IPS DF 6.9 (cell line): ENCODE measurements at regions not wholly inside any gene's neighbourhood (a gene's known extent, or its start where the extent isn't known, plus 50 kb on each side); places are given as distances from the start of the nearest gene placed in this dataset.

ENCODE experiments used
- DNase-seq: peaks from one replicate; pipeline ENCODE4 v3.0.0-alpha.2; 2013; ENCODE audit warnings: low read depth, low spot score
- H3K27ac ChIP-seq: one replicate; pipeline ENCODE4 v1.5.1; 2013; ENCODE audit warnings: low read length, control low read depth
- H3K27me3 ChIP-seq: 2 replicates; pipeline ENCODE4 v1.6.1; 2013; ENCODE audit warnings: mild to moderate bottlenecking, low read length; ENCODE audit not compliant: control insufficient read depth, insufficient read depth
- H3K36me3 ChIP-seq: 2 replicates; pipeline ENCODE4 v1.6.1; 2013; ENCODE audit warnings: low read length; ENCODE audit not compliant: control insufficient read depth, insufficient read depth
- H3K4me1 ChIP-seq: 2 replicates; pipeline ENCODE4 v1.6.1; 2013; ENCODE audit warnings: low read length; ENCODE audit not compliant: control insufficient read depth, insufficient read depth
- H3K4me3 ChIP-seq: 2 replicates; pipeline ENCODE4 v1.5.1; 2013; ENCODE audit warnings: mild to moderate bottlenecking, low read length
- H3K9me3 ChIP-seq: 2 replicates; pipeline ENCODE4 v1.6.1; 2013; ENCODE audit warnings: low read length, inconsistent platforms; ENCODE audit not compliant: control insufficient read depth, insufficient read depth
- WGBS: extraction: QIAGEN DNeasy Blood & Tissue Kit; methylation state at CpG from one replicate; pipeline ENCODE4 v1.1.7; 2013; ENCODE audit warnings: mixed read lengths, missing lambda C conversion rate; ENCODE audit not compliant: insufficient read length, insufficient coverage; 5-methylcytosine and 5-hydroxymethylcytosine counted together

- H3K9me3 ChIP-seq = no peaks in the 10 kb centered on the region
- no peak for DNase-seq
- no peaks in the 10 kb centered on the region for H3K27me3 ChIP-seq
- WGBS = no CpG with 5 or more reads among the region's 3 CpGs
- no peak overlapping the region for H3K27ac ChIP-seq
- no peaks in the 10 kb centered on the region for H3K36me3 ChIP-seq
- H3K4me3 ChIP-seq = no peak overlapping the region
- peaks cover under 1% of the 10 kb centered on the region; the same call in 1 of the 2 replicates for H3K4me1 ChIP-seq
Measured at GRCh38 chr20:22384978-22385377, 199.4 kb downstream of the FOXA2 start.

- H3K4me3 ChIP-seq = no peak overlapping the region
- no CpG with 5 or more reads among the region's 4 CpGs for WGBS
- no peak overlapping the region for H3K27ac ChIP-seq
- no peak for DNase-seq
- H3K27me3 ChIP-seq = no peaks in the 10 kb centered on the region
- H3K36me3 ChIP-seq = no peaks in the 10 kb centered on the region
- no peaks in the 10 kb centered on the region for H3K4me1 ChIP-seq
- no peaks in the 10 kb centered on the region for H3K9me3 ChIP-seq
Measured at GRCh38 chr20:22383156-22383555, 201.2 kb downstream of the FOXA2 start.

GRCh38 chr20:22382742-22383141 is 201.6 kb downstream of the FOXA2 start:
- WGBS = no CpG with 5 or more reads among the region's 6 CpGs
- Histone ChIP-seq H3K4me3 (no peak overlapping the region), H3K27me3 (no peaks in the 10 kb centered on the region), H3K4me1 (no peaks in the 10 kb centered on the region), H3K9me3 (no peaks in the 10 kb centered on the region), H3K36me3 (no peaks in the 10 kb centered on the region), H3K27ac (no peak overlapping the region)
- no peak for DNase-seq

GRCh38 chr20:22381812-22382416 is 202.5 kb downstream of the FOXA2 start:
- H3K36me3 ChIP-seq = no peaks in the 10 kb centered on the region
- DNase-seq = no peak
- H3K9me3 ChIP-seq = no peaks in the 10 kb centered on the region
- H3K4me1 ChIP-seq = no peaks in the 10 kb centered on the region
- no peaks in the 10 kb centered on the region for H3K27me3 ChIP-seq
- H3K27ac ChIP-seq = no peak overlapping the region
- no peak overlapping the region for H3K4me3 ChIP-seq
- no CpG with 5 or more reads among the region's 4 CpGs for WGBS

- Histone ChIP-seq H3K4me3 (no peak overlapping the region), H3K27me3 (no peaks in the 10 kb centered on the region), H3K9me3 (no peaks in the 10 kb centered on the region), H3K27ac (no peak overlapping the region), H3K4me1 (no peaks in the 10 kb centered on the region), H3K36me3 (no peaks in the 10 kb centered on the region)
- DNase-seq = no peak
Measured at GRCh38 chr20:22379472-22379871, 204.9 kb downstream of the FOXA2 start.

GRCh38 chr20:22374678-22375590 is 209.4 kb downstream of the FOXA2 start:
- WGBS = no CpG with 5 or more reads among the region's 12 CpGs
- H3K27me3 ChIP-seq = 0 out of 2 replicates have a peak, but pooled peaks cover 3% of the 10 kb centered on the region
- no peak for DNase-seq
- H3K36me3 ChIP-seq = no peaks in the 10 kb centered on the region
- H3K4me3 ChIP-seq = no peak overlapping the region
- no peaks in the 10 kb centered on the region for H3K9me3 ChIP-seq
- no peaks in the 10 kb centered on the region for H3K4me1 ChIP-seq
- no peak overlapping the region for H3K27ac ChIP-seq

- no peak overlapping the region for H3K4me3 ChIP-seq
- H3K27ac ChIP-seq = no peak overlapping the region
- H3K9me3 ChIP-seq = no peaks in the 10 kb centered on the region
- no peak for DNase-seq
- no CpG with 5 or more reads among the region's 3 CpGs for WGBS
- no peaks in the 10 kb centered on the region for H3K4me1 ChIP-seq
- 0 out of 2 replicates have a peak, but pooled peaks cover 3% of the 10 kb centered on the region for H3K27me3 ChIP-seq
- no peaks in the 10 kb centered on the region for H3K36me3 ChIP-seq
Measured at GRCh38 chr20:22374066-22374465, 210.3 kb downstream of the FOXA2 start.

GRCh38 chr20:22373164-22373895 is 211.0 kb downstream of the FOXA2 start:
- Histone ChIP-seq H3K27me3 (0 out of 2 replicates have a peak, but pooled peaks cover 3% of the 10 kb centered on the region), H3K36me3 (no peaks in the 10 kb centered on the region), H3K4me3 (no peak overlapping the region), H3K4me1 (no peaks in the 10 kb centered on the region), H3K9me3 (no peaks in the 10 kb centered on the region), H3K27ac (no peak overlapping the region)
- WGBS = no CpG with 5 or more reads among the region's 5 CpGs
- DNase-seq = no peak

GRCh38 chr20:22371843-22372242 is 212.5 kb downstream of the FOXA2 start:
- Histone ChIP-seq H3K36me3 (no peaks in the 10 kb centered on the region), H3K27ac (no peak overlapping the region), H3K9me3 (no peaks in the 10 kb centered on the region), H3K4me3 (no peak overlapping the region), H3K4me1 (no peaks in the 10 kb centered on the region), H3K27me3 (0 out of 2 replicates have a peak, but pooled peaks cover 3% of the 10 kb centered on the region)
- no CpG with 5 or more reads among the region's 5 CpGs for WGBS
- peak; percentile 2 for DNase-seq

- Histone ChIP-seq H3K4me1 (no peaks in the 10 kb centered on the region), H3K4me3 (no peak overlapping the region), H3K9me3 (no peaks in the 10 kb centered on the region), H3K27me3 (0 out of 2 replicates have a peak, but pooled peaks cover 3% of the 10 kb centered on the region), H3K27ac (no peak overlapping the region), H3K36me3 (no peaks in the 10 kb centered on the region)
- no peak for DNase-seq
- no CpG with 5 or more reads among the region's 2 CpGs for WGBS
Measured at GRCh38 chr20:22370137-22370536, 214.2 kb downstream of the FOXA2 start.
